ENCODE measurements at regions not wholly inside any gene's neighbourhood (a gene's known extent, or its start where the extent isn't known, plus 50 kb on each side); places are given as distances from the start of the nearest gene placed in this dataset.

- TF ChIP-seq CTCF (IDR thresholded peaks at IDR 0.05) (no peak), POLR2A (IDR thresholded peaks at IDR 0.05) (no peak)
Observed at GRCh38 chr5:88325868-88326267, 57.2 kb upstream of the TMEM161B start.
